SK-N-MC (cell line): ENCODE measurements at regions not wholly inside any gene's neighbourhood (a gene's known extent, or its start where the extent isn't known, plus 50 kb on each side); places are given as distances from the start of the nearest gene placed in this dataset.

ENCODE experiments used
- EZH2 ChIP-seq: fragments of 200-600 bp; sonication (generic); IDR thresholded peaks from one replicate; pipeline ENCODE4 v1.6.1; 2017; ENCODE audit warnings: antibody characterized with exemption
- POLR2AphosphoS5 ChIP-seq: IDR thresholded peaks from 2 replicates; pipeline ENCODE4 v1.6.1; 2012; ENCODE audit warnings: mild to moderate bottlenecking, low read depth, low read length, borderline replicate concordance

- TF ChIP-seq POLR2AphosphoS5: no peak
- no peak for TF ChIP-seq EZH2
Measured at GRCh38 chr14:99034711-99035171, 237.3 kb downstream of the BCL11B start.
